A673 (cell line): ENCODE measurements at regions not wholly inside any gene's neighbourhood (a gene's known extent, or its start where the extent isn't known, plus 50 kb on each side); places are given as distances from the start of the nearest gene placed in this dataset.
"Not testable (repeated sequence)": the region's sequence is repeated elsewhere in the genome, so short reads cannot be mapped to it uniquely, and the experiment has no call there.

Experiments
- BruUV-seq: library from RNA; stranded (reverse); fragments of 400-500 nt; replicated peaks from 2 replicates; lab custom pipeline; 2021; lab: Mats Ljungman, UMichigan
- CTCF ChIA-PET: fragments of 300-600 bp; sonication (Branson Sonifier 250); formaldehyde crosslinking; loops from one replicate; lab custom pipeline; 2022; ENCODE audit warnings: antibody characterized with exemption; lab: Charles Lee
- POLR2A ChIA-PET: fragments of 300-600 bp; sonication (Branson Sonifier 250); formaldehyde crosslinking; loops from one replicate; lab custom pipeline; 2022; ENCODE audit warnings: antibody characterized with exemption; ENCODE audit not compliant: low non-redundant PET; lab: Charles Lee
- DNase-seq: peaks from one replicate; pipeline ENCODE4 v3.0.0-alpha.2; 2015; ENCODE audit warnings: low spot score
- H3K27ac ChIP-seq: fragments of 200-600 bp; sonication (generic); 2 replicates; pipeline ENCODE4 v1.5.1; 2016; ENCODE audit warnings: mixed run types, low read depth, mild to moderate bottlenecking, mixed read lengths, antibody characterized with exemption, low read length; ENCODE audit not compliant: poor library complexity, severe bottlenecking
- H3K27me3 ChIP-seq: fragments of 200-600 bp; sonication (generic); replicated peaks from 2 replicates; pipeline ENCODE4 v1.6.1; 2017; ENCODE audit warnings: mixed run types, low read depth, mild to moderate bottlenecking, mixed read lengths, antibody characterized with exemption, low read length; ENCODE audit not compliant: insufficient read depth, poor library complexity
- H3K36me3 ChIP-seq: fragments of 200-600 bp; sonication (generic); 2 replicates; pipeline ENCODE4 v1.6.1; 2016; ENCODE audit warnings: mixed run types, mild to moderate bottlenecking, mixed read lengths, antibody characterized with exemption, low read length; ENCODE audit not compliant: insufficient read depth, poor library complexity, severe bottlenecking
- H3K4me1 ChIP-seq: fragments of 200-600 bp; sonication (generic); 2 replicates; pipeline ENCODE4 v1.6.1; 2017; ENCODE audit warnings: mixed run types, mild to moderate bottlenecking, mixed read lengths, antibody characterized with exemption, low read length; ENCODE audit not compliant: insufficient read depth, poor library complexity, severe bottlenecking
- H3K4me3 ChIP-seq: fragments of 200-600 bp; sonication (generic); 2 replicates; pipeline ENCODE4 v1.5.1; 2016; ENCODE audit warnings: low read depth, mixed run types, mild to moderate bottlenecking, mixed read lengths, low read length; ENCODE audit not compliant: poor library complexity, severe bottlenecking
- H3K9me3 ChIP-seq: fragments of 200-600 bp; sonication (generic); 2 replicates; pipeline ENCODE4 v1.6.1; 2016; ENCODE audit warnings: mixed run types, low read depth, mild to moderate bottlenecking, mixed read lengths, antibody characterized with exemption, low read length; ENCODE audit not compliant: poor library complexity, severe bottlenecking
- EZH2 ChIP-seq: fragments of 200-600 bp; sonication (generic); IDR thresholded peaks from 2 replicates; pipeline ENCODE4 v1.6.1; 2017; ENCODE audit warnings: borderline replicate concordance, low read depth, mild to moderate bottlenecking, mixed read lengths, antibody characterized with exemption, low read length; ENCODE audit not compliant: poor library complexity, severe bottlenecking
- intact Hi-C: fragments of 100-400 bp; cut with micrococcal nuclease; formaldehyde crosslinking; loops from one replicate; pipeline ENCODE4 v1.10.0; 2022; ENCODE audit not compliant: unreplicated experiment
- TF ChIP-seq, protein P1 (sequence below): fragments of 300-800, 200-600 bp; sonication (generic); conservative IDR thresholded peaks from 2 replicates; pipeline ENCODE4 v1.5.1; 2017; ENCODE audit warnings: low read depth, mild to moderate bottlenecking, antibody characterized with exemption, low read length, moderate library complexity, mixed read lengths

DNA sequence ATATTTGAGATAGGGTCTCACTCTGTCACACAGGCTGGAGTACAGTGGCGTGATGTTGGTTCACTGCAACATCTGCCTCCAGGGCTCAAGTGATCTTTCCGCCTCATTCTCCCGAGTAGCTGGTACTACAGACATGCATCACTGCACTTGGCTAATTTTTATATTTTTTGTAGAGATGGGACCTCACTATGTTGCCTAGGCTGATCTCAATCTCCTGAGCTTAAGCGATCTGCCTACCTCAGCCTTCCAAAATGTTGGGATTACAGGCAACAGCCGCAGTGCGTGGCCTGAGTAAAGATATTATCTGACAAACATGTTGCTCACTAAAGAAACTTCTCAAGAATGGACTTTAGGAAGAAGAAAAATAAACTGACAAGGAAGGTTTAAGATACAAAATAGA, 125.4 kb upstream of the ABCC4 start:
- intact Hi-C loops, result no loop called here
- H3K27ac ChIP-seq, result no peak overlapping the region
- no peak overlapping the region for H3K4me3 ChIP-seq
- BruUV-seq, result no TSS peak
- no peaks in the 10 kb centered on the region for H3K4me1 ChIP-seq
- POLR2A ChIA-PET, result no interaction called here
- no peaks in the 10 kb centered on the region for H3K27me3 ChIP-seq
- no peak for DNase-seq
- no peaks in the 10 kb centered on the region for H3K36me3 ChIP-seq
- H3K9me3 ChIP-seq, result no peaks in the 10 kb centered on the region
- CTCF ChIA-PET, result no interaction called here
- TF ChIP-seq, protein P1, sequence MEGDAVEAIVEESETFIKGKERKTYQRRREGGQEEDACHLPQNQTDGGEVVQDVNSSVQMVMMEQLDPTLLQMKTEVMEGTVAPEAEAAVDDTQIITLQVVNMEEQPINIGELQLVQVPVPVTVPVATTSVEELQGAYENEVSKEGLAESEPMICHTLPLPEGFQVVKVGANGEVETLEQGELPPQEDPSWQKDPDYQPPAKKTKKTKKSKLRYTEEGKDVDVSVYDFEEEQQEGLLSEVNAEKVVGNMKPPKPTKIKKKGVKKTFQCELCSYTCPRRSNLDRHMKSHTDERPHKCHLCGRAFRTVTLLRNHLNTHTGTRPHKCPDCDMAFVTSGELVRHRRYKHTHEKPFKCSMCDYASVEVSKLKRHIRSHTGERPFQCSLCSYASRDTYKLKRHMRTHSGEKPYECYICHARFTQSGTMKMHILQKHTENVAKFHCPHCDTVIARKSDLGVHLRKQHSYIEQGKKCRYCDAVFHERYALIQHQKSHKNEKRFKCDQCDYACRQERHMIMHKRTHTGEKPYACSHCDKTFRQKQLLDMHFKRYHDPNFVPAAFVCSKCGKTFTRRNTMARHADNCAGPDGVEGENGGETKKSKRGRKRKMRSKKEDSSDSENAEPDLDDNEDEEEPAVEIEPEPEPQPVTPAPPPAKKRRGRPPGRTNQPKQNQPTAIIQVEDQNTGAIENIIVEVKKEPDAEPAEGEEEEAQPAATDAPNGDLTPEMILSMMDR, result no peak
- TF ChIP-seq EZH2, result no peak

DNA sequence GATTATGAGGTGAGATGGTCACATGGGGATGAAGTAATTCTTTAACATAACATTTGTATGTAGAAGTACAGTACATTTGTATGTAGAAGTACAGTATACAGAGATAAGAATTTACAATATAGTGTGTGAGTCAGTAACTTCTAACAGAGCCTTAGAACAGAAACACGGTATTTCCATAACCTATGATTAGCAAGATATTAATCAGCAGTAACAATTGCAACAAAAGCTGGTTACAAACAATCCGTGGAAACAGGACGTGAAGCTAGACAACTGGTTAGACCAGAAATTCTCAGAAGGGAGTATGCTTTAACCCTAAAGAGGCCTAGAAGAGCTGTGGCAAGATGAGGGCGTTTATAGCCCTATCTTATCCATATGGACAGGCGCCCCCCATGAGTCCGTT, 122.0 kb upstream of the CLDN10 start:
- CTCF ChIA-PET, H3K27me3 ChIP-seq, POLR2A ChIA-PET, H3K4me3 ChIP-seq, DNase-seq, H3K9me3 ChIP-seq, H3K4me1 ChIP-seq, H3K36me3 ChIP-seq, intact Hi-C loops, H3K27ac ChIP-seq, BruUV-seq: not testable (repeated sequence)

- TF ChIP-seq, protein P1, result no peak
- no peak for TF ChIP-seq EZH2
- intact Hi-C loops, result no loop called here
- H3K27ac ChIP-seq, result no peak overlapping the region
- no TSS peak for BruUV-seq
- no peaks in the 10 kb centered on the region for H3K9me3 ChIP-seq
- no peak overlapping the region for H3K4me3 ChIP-seq
- DNase-seq, result no peak
- POLR2A ChIA-PET, result no interaction called here
- H3K36me3 ChIP-seq, result no peaks in the 10 kb centered on the region
- H3K4me1 ChIP-seq, result no peaks in the 10 kb centered on the region
- CTCF ChIA-PET, result no interaction called here
- H3K27me3 ChIP-seq, result no peaks in the 10 kb centered on the region
Measured at GRCh38 chr13:95432141-95432540, 120.4 kb upstream of the CLDN10 start.

DNA sequence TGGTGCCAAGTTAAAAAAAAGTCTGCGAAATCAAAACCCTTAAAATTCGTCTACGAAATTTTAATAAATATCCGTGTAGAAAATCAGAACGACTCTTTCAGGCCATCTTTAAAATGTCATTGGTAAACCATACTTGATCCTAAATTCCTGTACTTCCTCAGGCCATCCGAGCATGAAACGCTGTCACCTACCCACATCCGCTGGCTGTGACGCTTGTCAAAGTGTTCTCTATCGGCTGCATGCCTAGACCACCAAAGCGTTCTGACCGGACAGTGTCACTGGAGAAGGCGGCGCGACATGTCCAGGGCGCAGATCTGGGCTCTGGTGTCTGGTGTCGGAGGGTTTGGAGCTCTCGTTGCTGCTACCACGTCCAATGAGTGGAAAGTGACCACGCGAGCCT, 119.0 kb upstream of the CLDN10 start:
- Histone ChIP-seq H3K9me3 (no peaks in the 10 kb centered on the region), H3K4me1 (no peaks in the 10 kb centered on the region), H3K4me3 (no peak overlapping the region), H3K36me3 (no peaks in the 10 kb centered on the region), H3K27me3 (no peaks in the 10 kb centered on the region), H3K27ac (no peak overlapping the region)
- POLR2A ChIA-PET, result no interaction called here
- intact Hi-C loops, result no loop called here
- CTCF ChIA-PET, result no interaction called here
- no peak for DNase-seq
- TF ChIP-seq EZH2, result no peak
- TF ChIP-seq, protein P1, result no peak
- no TSS peak for BruUV-seq
